Stimulated activated naive B cell treated with anti-CD40 and anti-IgM and Interleukin-4, amounts not matched to agents 10 μg/mL and 1 μg/mL and 100 μg/mL, for 72 hours (primary cell): ENCODE measurements at regions not wholly inside any gene's neighbourhood (a gene's known extent, or its start where the extent isn't known, plus 50 kb on each side); places are given as distances from the start of the nearest gene placed in this dataset.

ENCODE experiments used
- ATAC-seq, 2 donors: fragments of 150-1000 bp; cut with Tn5 transposase; replicated peaks; 2 replicates each; pipeline ENCODE4 v1.10.0; 2021; ENCODE audit warnings: moderate library complexity in 1 of 2
- DNase-seq: peaks from one replicate; pipeline ENCODE4 v3.0.0; 2021
- H3K27ac Mint-ChIP-seq: one replicate; pipeline ENCODE4 v1.8.0; 2022; ENCODE audit warnings: mild to moderate bottlenecking, mixed read lengths
- H3K27me3 Mint-ChIP-seq, 2 donors: one replicate each; pipeline ENCODE4 v1.8.0; 2022; ENCODE audit warnings: mixed read lengths in 2 of 2
- H3K36me3 Mint-ChIP-seq, 2 donors: one replicate each; pipeline ENCODE4 v1.8.0; 2022; ENCODE audit warnings: mixed read lengths in 2 of 2, mild to moderate bottlenecking in 1 of 2
- H3K4me1 Mint-ChIP-seq, 2 donors: one replicate each; pipeline ENCODE4 v1.8.0; 2022; ENCODE audit warnings: mixed read lengths in 2 of 2, mild to moderate bottlenecking in 1 of 2
- H3K4me3 Mint-ChIP-seq, 2 donors: one replicate each; pipeline ENCODE4 v1.8.0; 2022; ENCODE audit warnings: mild to moderate bottlenecking in 2 of 2, mixed read lengths in 2 of 2, moderate library complexity in 1 of 2
- H3K9me3 Mint-ChIP-seq, 2 donors: one replicate each; pipeline ENCODE4 v1.8.0; 2022; ENCODE audit warnings: mixed read lengths in 2 of 2, mild to moderate bottlenecking in 1 of 2

DNA sequence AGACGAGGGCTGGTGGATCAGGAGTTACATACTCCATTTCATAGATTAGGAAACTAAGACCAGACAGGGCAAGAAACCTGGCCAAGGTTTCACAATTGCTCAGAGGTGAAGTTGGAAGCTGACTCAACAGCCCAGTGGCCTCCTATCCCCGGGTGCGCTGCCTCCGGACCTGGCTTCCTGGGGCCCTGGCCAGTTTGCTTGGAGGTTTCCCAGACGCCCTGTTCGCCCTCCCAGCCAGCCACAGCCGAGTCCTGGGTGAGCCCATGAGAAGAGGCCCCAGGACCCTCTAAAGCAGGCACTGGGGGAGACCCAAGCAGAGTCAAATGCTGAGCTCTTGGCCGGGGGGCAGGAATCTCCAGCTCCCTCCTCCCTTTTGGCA lies 180.1 kb downstream of the ZBTB18 start:
- no peak overlapping the region for H3K4me3 Mint-ChIP-seq
- H3K9me3 Mint-ChIP-seq = no peaks in the 10 kb centered on the region
- peaks cover 13 to 28% of the 10 kb centered on the region in 2 donors for H3K4me1 Mint-ChIP-seq
- no peak overlapping the region for H3K27ac Mint-ChIP-seq
- H3K27me3 Mint-ChIP-seq = peaks cover 15 to 45% of the 10 kb centered on the region in 2 donors
- H3K36me3 Mint-ChIP-seq = no peaks in the 10 kb centered on the region
- ATAC-seq (no peak), DNase-seq (no peak)

DNA sequence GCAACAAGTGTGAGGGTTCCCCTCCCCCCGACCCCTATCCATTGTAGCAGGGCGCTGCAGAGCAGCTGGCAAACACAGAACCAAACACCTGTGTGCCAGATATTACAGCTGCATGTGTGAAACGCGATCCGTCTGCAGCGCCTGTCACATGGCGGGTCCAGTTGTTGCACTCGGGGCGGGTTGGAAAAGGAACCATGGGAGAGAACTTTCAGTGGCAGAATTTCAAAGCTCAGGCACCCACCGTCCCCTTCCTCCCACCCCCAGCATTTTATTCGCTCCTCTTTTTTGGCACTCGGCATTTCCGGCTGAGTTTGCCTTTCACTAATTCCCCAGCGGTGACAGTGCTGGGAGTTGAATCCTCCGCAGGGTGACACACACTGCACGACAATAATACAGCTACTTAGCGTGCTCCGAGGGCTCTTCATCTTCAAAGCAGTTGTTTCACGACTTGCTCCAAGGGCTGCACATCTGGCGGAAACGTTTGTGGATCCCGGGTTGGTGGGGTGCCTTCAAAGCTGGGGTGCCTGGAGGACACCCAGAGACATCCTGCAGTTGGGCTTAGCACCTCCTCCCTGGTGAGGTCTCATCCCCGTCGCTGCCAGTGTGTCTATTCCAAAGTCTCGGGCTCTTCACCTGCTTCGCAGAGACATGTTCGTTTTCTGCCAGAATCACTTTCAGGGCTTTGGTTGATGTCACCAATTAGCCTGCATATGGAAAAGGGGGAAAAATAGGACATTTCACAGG lies 180.7 kb downstream of the ZBTB18 start:
- ATAC-seq (no peak), DNase-seq (no peak)
- Mint-ChIP-seq H3K27me3 (peaks cover 15 to 45% of the 10 kb centered on the region in 2 donors), H3K36me3 (no peaks in the 10 kb centered on the region), H3K27ac (peak overlapping the region; percentile 47), H3K4me1 (peaks cover 15 to 28% of the 10 kb centered on the region in 2 donors), H3K9me3 (no peaks in the 10 kb centered on the region), H3K4me3 (peak overlapping the region in 1 of 2 donors; percentile 35)

DNA sequence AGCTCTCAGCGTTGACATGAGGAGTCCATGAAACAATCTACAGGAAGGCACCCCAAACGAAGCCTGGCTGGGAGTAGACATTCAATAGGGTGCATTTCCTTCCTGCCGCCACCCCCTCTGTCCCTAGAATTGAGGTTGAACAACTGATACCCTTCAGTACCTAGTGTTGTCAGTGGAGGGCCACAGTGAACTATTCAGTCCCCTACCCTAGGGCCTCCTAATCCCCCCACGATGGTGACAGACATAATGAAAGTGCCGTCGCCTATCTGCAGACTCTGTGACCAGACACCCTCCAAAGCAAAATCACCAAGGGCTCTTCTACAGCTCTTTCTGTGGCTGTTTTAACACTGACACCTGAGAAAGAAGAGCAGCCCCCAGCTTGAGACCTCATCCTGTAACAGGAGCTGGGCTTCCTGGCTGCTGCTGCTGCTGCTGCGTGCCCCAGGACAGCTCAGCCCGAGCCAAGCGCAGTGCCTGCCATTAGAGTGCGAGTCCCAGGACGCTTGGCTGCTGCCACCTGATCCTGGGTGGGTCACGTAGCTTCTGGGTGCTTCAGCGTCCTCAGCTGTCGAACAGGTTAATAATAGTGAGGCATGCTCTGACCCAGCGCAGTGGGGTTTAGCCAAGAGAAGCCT lies 183.0 kb downstream of the ZBTB18 start:
- Mint-ChIP-seq H3K4me3 (no peak overlapping the region), H3K36me3 (no peaks in the 10 kb centered on the region), H3K4me1 (peaks cover 16 to 36% of the 10 kb centered on the region in 2 donors), H3K9me3 (no peaks in the 10 kb centered on the region), H3K27ac (no peak overlapping the region), H3K27me3 (peaks cover 8 to 30% of the 10 kb centered on the region in 2 donors)
- DNase-seq (no peak), ATAC-seq (no peak)

DNA sequence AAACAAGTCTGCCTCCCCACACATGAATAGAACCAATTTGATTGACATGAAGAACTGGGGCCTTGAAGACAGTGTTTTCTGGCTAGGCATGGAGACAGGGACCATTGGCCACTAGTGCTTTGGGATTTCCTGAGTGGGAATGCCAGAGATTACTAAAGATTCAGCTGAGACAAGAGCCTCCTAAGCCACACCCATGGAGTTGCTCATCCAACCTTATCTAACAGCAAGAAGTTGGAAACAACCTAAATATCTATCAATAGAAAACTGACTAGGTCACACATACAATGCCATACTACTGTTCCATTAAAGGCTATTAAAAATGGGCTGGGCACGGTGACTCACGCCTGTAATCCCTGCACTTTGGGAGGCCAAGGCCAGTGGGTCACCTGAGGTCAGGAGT lies 184.1 kb downstream of the ZBTB18 start:
- DNase-seq (no peak), ATAC-seq (no peak)
- H3K4me1 Mint-ChIP-seq = peaks cover 19 to 44% of the 10 kb centered on the region in 2 donors
- no peaks in the 10 kb centered on the region for H3K9me3 Mint-ChIP-seq
- H3K36me3 Mint-ChIP-seq = no peaks in the 10 kb centered on the region
- no peak overlapping the region for H3K4me3 Mint-ChIP-seq
- H3K27me3 Mint-ChIP-seq = peaks cover 8 to 25% of the 10 kb centered on the region in 2 donors
- H3K27ac Mint-ChIP-seq = no peak overlapping the region

DNA sequence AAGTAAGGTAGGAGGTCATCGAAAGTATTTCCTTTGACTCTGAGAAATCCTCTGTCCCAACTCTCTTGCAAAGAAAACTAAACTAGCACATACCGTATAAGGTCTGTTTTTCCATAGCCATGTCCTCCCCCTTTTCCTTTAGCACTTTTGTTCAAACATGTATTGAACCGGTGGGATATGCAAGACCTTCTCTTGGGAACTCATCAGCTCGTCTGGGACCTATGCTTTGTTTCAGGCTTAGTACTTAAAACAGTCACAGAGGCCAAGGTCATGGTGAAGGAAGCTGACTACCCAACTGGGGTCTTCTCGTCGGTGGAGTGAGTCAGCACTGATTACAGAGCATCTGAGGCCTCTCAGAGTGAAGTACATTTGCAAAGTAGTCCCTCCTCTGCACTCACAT lies 185.0 kb downstream of the ZBTB18 start:
- Mint-ChIP-seq H3K27me3 (peaks cover 8 to 16% of the 10 kb centered on the region in 2 donors), H3K27ac (no peak overlapping the region), H3K4me1 (peaks cover 19 to 43% of the 10 kb centered on the region in 2 donors), H3K4me3 (no peak overlapping the region), H3K9me3 (no peaks in the 10 kb centered on the region), H3K36me3 (no peaks in the 10 kb centered on the region)
- DNase-seq (no peak), ATAC-seq (no peak)

DNA sequence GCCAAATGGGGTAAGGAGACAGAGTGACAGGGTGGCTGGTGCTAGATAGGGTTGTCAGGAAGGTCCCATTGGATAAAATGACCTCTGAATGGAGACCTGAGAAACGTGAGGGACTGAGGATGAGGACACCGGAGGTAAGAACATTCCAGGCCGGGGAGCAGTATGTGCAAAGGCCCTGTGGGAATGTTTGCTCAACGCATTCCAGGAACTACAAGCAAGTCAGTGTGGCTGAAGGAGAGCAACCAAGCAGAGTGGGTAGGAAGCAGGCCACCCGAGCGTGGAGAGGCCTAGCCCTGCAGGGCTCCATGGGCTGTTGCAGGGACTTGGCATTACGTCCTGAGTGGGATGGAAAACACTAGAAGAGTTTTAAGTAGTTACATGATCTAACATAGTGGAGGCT lies 185.6 kb downstream of the ZBTB18 start:
- Mint-ChIP-seq H3K27ac (no peak overlapping the region), H3K36me3 (no peaks in the 10 kb centered on the region), H3K9me3 (no peaks in the 10 kb centered on the region), H3K27me3 (peaks cover 4 to 10% of the 10 kb centered on the region in 2 donors), H3K4me3 (no peak overlapping the region), H3K4me1 (peaks cover 18 to 37% of the 10 kb centered on the region in 2 donors)
- no peak for ATAC-seq
- DNase-seq = no peak

DNA sequence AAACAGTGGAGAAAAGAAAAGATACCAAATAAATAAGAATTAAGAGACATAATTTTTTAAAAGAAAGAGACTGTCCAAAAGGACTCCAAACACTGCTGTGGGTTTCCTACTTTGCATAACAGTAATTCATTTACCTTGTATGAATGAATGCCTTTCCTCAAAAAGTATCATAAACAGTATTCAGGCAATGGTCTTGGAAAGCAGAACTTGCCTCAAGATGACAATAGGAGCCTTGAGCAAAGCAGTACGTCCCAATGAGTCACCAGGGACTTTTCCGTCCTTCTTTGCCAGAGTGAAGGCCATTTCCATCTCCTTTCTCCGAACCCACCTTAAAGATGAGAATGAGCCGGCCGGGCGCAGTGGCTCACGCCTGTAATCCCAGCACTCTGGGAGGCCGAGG lies 186.4 kb downstream of the ZBTB18 start:
- no peak for ATAC-seq
- no peak overlapping the region for H3K27ac Mint-ChIP-seq
- H3K27me3 Mint-ChIP-seq = peaks cover 0 to 6% of the 10 kb centered on the region in 2 donors
- no peaks in the 10 kb centered on the region for H3K9me3 Mint-ChIP-seq
- H3K4me1 Mint-ChIP-seq = peaks cover 13 to 36% of the 10 kb centered on the region in 2 donors
- DNase-seq = no peak
- H3K36me3 Mint-ChIP-seq = no peaks in the 10 kb centered on the region
- H3K4me3 Mint-ChIP-seq = no peak overlapping the region

DNA sequence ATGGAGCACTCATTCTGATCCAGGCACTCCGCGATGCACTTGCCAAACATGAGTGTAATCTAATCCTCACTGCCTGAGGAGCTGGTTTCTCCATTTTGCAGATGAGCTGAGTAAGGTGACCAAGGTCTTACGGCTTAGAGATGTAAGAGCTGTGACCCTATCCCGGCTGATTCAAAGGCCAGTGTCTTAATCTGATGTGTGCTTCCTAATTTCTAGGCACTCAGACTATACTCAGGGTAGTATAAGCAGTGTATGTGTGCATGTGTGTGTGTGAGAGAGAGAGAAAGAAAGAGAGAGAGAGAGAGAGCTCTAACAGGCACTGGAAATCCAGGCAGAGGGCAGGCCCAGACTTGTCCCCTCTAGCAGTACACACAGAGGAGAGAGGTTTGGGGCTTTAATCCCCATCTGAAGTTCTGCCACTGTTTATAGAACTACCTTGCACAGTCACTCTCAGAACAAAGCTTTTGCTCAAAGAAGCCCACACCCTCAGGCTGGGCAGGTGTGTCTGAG lies 188.2 kb downstream of the ZBTB18 start:
- ATAC-seq (no peak), DNase-seq (no peak)
- no peak overlapping the region for H3K27ac Mint-ChIP-seq
- H3K9me3 Mint-ChIP-seq = no peaks in the 10 kb centered on the region
- H3K36me3 Mint-ChIP-seq = no peaks in the 10 kb centered on the region
- no peak overlapping the region for H3K4me3 Mint-ChIP-seq
- peaks cover 9 to 29% of the 10 kb centered on the region in 2 donors for H3K4me1 Mint-ChIP-seq
- H3K27me3 Mint-ChIP-seq = no peaks in the 10 kb centered on the region

DNA sequence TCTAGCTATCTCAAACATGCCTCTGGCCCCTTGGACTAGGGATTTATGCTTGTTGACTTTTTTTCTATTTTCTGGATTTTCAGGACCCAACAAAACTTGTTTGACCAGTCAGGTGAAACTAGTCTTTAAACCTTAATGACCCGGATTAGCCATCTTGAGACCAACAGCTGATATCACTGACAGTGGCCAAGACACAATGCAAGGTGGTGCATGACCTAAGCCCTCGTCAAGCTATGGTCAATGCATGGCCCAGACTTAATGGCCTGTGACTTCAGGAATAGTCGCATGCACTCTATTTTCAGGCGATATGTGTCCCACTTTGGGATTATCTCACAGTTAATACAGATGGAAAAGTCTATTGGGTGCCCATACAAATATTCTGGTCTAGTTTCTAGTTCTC lies 190.4 kb downstream of the ZBTB18 start:
- Mint-ChIP-seq H3K27ac (no peak overlapping the region), H3K4me3 (no peak overlapping the region), H3K27me3 (no peaks in the 10 kb centered on the region), H3K9me3 (no peaks in the 10 kb centered on the region), H3K4me1 (peaks cover 21 to 45% of the 10 kb centered on the region in 2 donors), H3K36me3 (no peaks in the 10 kb centered on the region)
- ATAC-seq (no peak), DNase-seq (no peak)

DNA sequence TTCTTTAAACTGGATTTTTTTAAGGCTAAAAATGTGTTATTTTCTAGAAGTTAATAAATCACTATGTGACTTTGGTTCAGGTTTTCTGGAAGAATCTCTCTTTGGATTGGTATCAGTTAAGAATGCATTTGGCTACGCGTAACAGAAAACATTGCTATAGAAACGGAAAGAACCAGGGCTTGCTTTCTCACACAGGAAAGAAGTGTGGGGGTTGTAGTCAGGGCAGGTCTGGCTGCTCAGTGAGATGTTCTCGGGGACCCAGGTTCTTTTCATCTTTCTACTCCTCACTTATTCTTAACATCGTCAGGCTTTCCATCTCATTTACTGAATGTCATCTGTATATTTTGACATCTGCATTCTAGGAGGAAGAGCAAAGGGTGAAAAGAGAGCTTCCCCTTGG lies 191.4 kb downstream of the ZBTB18 start:
- Mint-ChIP-seq H3K9me3 (no peaks in the 10 kb centered on the region), H3K4me3 (no peak overlapping the region), H3K27me3 (no peaks in the 10 kb centered on the region), H3K4me1 (peaks cover 23 to 49% of the 10 kb centered on the region in 2 donors), H3K27ac (no peak overlapping the region), H3K36me3 (no peaks in the 10 kb centered on the region)
- DNase-seq (no peak), ATAC-seq (no peak)

DNA sequence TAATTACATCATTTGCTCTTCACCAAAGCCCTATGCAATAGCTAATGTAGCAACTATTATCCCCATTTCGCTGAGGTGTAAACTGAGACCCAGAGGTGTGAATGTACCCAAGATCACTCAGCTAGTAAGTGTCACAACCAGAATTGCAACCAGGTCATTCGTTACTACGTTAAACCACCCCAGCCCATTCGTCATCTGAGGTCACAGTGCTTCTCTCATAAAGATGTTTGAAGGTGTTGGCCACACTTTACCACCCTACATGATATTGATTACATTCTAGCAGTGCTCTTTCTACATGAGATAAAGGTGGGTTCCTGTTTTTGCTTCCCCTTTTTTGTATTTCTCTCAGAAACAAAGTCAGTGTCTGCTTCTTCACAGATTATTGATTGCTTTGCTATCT lies 195.3 kb downstream of the ZBTB18 start:
- Mint-ChIP-seq H3K27me3 (no peaks in the 10 kb centered on the region), H3K36me3 (no peaks in the 10 kb centered on the region), H3K27ac (no peak overlapping the region), H3K4me1 (peaks cover 22 to 37% of the 10 kb centered on the region in 2 donors), H3K4me3 (no peak overlapping the region), H3K9me3 (no peaks in the 10 kb centered on the region)
- ATAC-seq = peak; percentile 23 to 65
- DNase-seq = no peak

DNA sequence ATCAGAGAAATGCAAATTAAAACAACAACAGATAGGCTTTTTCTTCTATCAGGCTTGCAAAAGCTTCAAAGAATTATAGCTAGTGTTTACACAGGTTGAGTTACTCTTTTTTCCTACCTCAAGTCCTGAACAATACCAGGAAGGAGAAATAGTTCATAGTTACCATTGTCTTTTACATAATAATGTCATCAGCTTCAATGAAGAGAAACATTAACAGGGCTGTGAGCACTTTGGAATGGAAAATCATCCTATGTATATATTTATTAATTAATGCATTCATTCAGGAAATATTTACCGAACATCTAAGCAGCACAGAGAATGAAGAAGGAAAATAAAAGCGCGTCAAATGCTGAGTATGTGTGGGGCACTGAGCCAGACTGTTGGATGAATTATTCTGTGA lies 197.3 kb downstream of the ZBTB18 start:
- Mint-ChIP-seq H3K27ac (no peak overlapping the region), H3K36me3 (no peaks in the 10 kb centered on the region), H3K4me1 (peaks cover 30 to 38% of the 10 kb centered on the region in 2 donors), H3K4me3 (no peak overlapping the region), H3K9me3 (no peaks in the 10 kb centered on the region), H3K27me3 (no peaks in the 10 kb centered on the region)
- DNase-seq (no peak), ATAC-seq (no peak)

DNA sequence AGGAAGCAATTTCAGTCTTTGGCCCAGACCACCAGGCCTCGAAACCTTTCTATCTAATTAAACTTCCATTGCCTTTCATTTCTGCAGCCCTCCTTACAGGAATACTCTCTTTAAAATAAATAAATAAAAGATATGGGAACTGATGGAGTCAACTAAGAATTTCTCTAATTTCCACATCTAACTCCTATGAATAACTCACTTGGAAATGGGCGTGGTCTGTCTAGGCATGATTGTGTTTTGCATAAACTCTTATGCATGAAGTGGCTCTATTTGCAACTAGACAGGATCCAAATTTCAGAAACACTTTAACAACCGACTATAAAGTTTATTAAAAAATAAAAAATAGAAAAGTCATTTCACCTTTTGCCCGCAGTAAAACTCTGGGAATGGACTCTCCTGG lies 199.5 kb downstream of the ADSS2 start:
- ATAC-seq (no peak), DNase-seq (no peak)
- H3K9me3 Mint-ChIP-seq = no peaks in the 10 kb centered on the region
- H3K36me3 Mint-ChIP-seq = no peaks in the 10 kb centered on the region
- no peak overlapping the region for H3K4me3 Mint-ChIP-seq
- peaks cover 16 to 27% of the 10 kb centered on the region in 2 donors for H3K4me1 Mint-ChIP-seq
- no peak overlapping the region for H3K27ac Mint-ChIP-seq
- no peaks in the 10 kb centered on the region for H3K27me3 Mint-ChIP-seq

DNA sequence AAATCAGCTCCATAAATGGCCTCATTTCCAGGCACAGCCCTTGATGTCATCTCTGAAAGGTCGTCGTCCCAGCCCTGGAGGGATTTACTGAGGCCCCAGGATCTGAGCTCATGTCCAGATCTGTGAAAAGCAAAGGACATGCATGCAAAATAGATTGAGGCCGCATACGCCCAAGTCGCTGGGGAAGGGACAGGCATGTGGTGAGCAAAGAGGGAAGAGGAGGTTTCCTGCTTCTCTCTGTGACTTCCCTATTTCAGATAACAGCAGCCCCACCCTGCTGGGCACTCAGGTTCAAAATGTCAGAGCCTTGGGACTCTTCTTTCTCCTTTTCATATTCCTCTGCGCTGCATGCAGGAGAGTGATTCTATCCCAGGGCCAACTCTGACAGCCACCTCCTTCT lies 197.2 kb downstream of the ADSS2 start:
- Mint-ChIP-seq H3K9me3 (no peaks in the 10 kb centered on the region), H3K36me3 (no peaks in the 10 kb centered on the region), H3K27me3 (no peaks in the 10 kb centered on the region), H3K4me1 (peaks cover 14 to 26% of the 10 kb centered on the region in 2 donors), H3K27ac (peak overlapping the region; percentile 52), H3K4me3 (peak overlapping the region; percentile 7 to 12)
- DNase-seq (peak; percentile 32), ATAC-seq (peak; percentile 93 to 97)

DNA sequence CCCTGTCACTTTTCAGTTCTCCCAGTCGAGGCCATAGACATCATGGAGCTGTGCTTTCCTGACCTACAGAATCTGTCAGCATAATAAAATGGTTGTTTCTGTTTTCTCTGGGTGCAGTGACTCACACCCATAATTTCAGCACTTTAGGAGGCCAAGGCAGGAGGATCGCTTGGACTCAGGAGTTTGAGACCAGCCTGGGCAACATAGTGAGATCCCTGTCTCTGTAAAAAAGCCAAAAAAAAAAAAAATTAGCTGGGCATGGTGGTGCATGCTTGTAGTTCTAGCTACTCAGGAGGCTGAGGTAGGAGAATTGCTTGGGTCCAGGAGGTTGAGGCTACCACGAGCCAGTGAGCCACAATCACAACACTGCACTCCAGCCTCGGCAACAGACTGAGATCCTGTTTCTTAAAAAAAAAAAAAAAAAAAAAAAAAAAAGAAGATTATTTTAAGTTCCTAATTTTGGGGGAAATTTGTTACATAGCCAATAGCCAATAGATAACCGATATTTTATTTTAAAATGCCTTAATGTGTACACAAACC lies 196.2 kb downstream of the ADSS2 start:
- Mint-ChIP-seq H3K4me3 (no peak overlapping the region), H3K36me3 (no peaks in the 10 kb centered on the region), H3K27me3 (no peaks in the 10 kb centered on the region), H3K4me1 (peaks cover 14 to 26% of the 10 kb centered on the region in 2 donors), H3K9me3 (no peaks in the 10 kb centered on the region), H3K27ac (no peak overlapping the region)
- DNase-seq = no peak
- ATAC-seq = no peak
